Limb (tissue), 2 donors: ENCODE measurements at regions not wholly inside any gene's neighbourhood (a gene's known extent, or its start where the extent isn't known, plus 50 kb on each side); places are given as distances from the start of the nearest gene placed in this dataset.
"Not testable (repeated sequence)": the region's sequence is repeated elsewhere in the genome, so short reads cannot be mapped to it uniquely, and the experiment has no call there.

ENCODE experiments used
- DNase-seq, 2 donors: peaks; one replicate each; pipeline ENCODE4 v3.0.0-alpha.2; 2016; ENCODE audit errors: extremely low spot score in 2 of 2

- no peak for DNase-seq
Measured at GRCh38 chr1:79899914-79900313, 893.4 kb upstream of the ADGRL4 start.

GRCh38 chr1:79896140-79896539 is 889.6 kb upstream of the ADGRL4 start:
- no peak for DNase-seq

DNA sequence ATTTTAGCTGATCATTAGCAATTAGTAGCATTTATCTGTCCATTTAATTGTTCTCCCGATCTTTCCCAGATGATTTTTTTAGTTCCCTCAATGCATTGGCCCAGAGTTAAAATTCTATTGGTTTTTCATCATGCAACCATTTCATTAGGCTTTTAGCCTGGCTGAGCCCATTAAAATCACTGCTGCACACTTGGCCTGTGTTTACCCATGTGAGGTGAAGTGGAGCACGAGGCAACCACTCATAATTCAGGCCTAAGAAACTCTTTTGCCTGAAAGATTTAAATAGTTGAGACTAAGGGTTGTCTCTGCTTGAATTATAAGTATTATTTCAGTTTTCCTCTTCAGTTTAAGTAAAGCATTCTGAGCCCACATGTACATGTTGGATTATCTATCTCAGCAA is 889.0 kb upstream of the ADGRL4 start:
- DNase-seq, result no peak

GRCh38 chr1:79894129-79894528 is 887.6 kb upstream of the ADGRL4 start:
- DNase-seq, result not testable (repeated sequence)

DNA sequence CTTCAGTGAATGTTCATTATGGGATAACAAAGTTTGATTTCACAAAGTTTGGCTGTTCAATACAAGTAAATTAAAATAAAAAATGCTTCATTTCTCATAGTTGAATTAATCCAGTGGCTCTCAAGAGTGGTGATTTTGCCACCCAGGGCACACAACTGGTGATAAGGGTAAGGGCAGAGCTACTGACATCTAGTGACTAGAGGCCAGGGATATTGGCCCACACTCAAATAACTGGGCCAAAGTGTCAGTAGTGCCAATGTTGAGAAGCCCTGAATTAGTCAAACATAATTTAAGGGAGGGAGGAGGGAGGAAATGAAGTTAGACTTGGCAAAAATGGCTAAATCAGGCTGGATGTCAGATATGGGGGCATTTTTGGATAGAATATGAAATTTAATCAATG is 880.5 kb upstream of the ADGRL4 start:
- DNase-seq, result no peak

DNA sequence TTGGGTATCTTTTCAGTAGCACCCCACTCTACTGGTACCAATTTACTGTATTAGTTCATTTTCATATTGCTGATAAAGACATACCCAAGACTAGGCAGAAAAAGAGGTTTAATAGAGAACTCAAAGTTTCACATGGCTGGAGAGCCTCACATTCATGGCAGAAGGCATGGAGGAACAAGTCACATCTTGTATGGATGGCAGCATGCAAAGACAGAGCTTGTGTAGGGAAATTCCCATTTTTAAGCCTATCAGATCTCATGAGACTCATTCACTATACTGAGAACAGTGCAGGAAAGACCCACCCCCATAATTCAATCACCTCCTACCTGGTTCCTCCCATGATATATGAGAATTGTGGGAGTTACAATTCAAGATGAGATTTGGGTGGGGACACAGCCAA is 878.6 kb upstream of the ADGRL4 start:
- DNase-seq, result no peak

DNA sequence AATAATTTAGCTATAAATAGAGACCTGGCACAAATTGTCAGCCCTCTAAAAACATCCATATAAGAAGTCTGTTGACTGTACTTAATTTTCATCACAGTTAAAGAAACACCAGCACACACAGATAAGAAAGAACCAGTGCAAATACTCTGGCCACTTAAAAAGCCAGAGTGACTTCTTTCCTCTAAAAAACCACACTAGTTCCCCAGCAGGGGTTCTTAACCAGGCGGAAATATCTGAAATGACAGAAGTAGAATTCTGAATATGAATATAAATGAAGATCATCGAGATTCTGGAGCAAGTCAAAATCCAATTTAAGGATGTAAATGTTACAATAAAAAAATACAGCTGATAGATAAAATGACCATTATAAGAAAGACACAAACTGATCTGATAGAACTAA is 870.6 kb upstream of the ADGRL4 start:
- no peak for DNase-seq

DNA sequence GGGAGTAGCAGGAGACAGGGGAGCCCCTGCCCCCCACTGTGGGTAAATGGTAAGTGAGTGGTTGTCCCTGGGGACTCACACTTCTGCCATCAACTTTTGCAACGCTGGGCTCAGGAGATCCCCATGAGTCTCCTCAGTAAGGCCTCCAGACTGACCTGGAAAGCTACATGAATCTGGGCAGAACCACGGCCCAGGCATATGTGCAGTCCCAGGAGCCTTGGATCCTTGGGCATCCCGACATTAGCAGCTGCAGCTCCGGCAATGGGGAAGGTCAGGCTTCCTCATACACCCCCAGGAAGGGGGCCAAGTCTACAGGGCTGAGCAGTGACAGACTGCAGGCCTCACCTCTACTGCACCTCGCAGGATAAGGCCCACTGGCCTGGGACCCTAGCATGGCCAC is 868.7 kb upstream of the ADGRL4 start:
- DNase-seq, result no peak

DNA sequence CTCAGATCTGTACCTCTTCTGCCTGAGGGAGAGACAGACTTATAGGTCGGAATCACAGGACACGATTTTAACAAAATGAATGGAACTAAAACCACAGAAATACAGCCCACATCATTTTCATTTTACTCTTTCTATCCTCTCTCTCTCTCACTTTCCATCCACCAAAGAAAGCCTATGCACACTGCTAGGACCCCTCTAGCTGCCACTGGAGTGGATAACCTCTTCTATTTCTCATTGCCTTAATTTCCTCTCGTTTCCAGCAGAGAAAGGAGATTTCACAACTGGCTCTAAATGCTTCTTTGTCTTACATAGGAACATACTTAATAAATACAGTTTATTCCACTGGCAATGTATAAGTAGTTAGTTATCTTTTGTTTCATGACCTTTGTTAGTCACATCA is 867.8 kb upstream of the ADGRL4 start:
- no peak for DNase-seq

DNA sequence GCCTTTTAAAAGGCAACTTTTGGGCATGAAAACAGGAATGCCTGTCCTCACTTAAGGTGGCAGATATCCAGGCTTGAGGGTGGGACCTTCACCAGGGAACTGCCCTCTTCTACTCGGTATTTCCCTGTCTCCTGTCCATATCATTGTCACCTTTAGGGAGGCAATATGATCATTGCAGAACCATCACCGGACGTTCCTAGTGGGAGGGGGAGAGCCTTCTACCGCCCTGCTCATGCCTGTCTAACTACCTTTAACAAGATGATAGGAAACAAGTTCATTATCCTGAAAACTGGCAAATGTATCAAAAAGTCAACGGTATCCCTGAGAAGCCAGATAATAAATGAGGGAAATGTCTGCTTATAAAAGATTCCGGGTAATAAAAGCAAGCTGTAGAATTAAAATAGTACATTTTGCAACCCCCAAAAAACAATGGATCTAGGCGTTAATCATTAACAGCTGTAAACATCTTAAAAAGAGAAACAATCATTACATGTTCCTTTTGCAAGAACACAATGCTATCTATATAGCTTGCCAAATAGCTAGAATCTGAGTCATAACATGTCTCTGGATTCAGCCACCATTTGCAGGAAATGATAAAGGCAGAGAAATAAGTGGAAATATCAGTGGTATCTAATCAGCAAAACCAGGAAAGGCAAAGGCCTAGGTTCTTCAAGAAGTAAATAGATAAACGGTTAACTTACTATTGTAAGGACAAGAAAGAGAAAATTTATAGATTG is 852.9 kb upstream of the ADGRL4 start:
- DNase-seq, result peak in 1 of 2 donors; percentile 6

- DNase-seq, result no peak
Measured at GRCh38 chr1:79852004-79852403, 845.5 kb upstream of the ADGRL4 start.

GRCh38 chr1:79849388-79849787 is 842.9 kb upstream of the ADGRL4 start:
- DNase-seq, result no peak

DNA sequence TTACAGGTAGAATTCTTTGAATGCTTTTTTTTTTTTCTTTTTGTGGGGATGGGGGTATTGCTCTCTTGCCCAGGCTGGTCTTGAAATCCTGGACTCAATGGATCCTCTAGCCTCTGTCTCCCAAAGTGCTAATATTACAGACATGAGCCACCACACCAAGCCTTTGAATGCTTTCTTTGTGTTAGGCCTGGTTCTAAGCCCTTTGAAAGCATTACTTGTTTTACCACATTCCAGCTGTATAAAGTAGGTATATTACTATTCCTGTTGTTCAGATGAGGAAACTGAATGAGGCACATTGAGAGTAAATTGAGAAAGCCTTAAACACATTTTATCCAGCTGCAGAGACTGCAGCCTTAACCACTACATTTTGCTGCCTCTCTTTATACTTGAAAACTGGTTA is 841.8 kb upstream of the ADGRL4 start:
- no peak for DNase-seq

GRCh38 chr1:79847700-79848099 is 841.2 kb upstream of the ADGRL4 start:
- DNase-seq, result peak in 1 of 2 donors; percentile 31

DNA sequence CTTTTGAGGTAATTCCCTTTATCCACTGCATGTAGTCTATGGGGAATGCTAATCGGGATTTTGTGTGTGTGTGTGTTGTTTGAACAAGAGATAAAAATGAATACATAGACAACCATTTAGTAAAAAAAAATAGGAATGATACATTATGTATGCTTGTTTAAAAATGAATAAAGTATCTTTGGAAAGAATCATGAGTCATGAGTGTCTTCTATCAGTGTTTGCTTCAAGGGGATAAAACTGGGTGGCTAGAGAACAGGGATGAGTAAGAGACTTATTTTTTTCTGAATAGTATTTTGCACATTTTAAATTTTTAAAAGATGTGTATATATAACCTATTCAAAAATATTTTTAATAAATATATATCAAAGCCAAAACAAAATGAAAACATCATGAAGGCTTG is 839.4 kb upstream of the ADGRL4 start:
- DNase-seq, result no peak

DNA sequence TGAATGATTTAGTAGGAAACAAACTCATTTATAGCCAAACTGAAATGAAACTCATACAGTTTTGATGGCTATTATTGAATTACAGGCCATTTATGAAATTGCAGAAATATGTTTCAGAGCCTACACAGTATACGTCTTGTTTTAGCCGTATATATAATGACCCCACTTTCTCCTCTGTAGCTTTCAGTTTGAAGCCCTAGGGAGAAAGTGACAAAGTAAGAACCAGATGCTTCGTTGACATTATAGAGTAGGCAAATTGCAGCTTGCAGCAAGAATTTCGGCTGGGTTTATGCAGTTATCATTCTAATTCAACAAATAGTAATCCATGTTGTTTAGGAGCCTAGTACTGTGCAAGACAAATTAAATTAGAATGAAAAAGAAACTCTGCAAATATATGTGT is 836.3 kb upstream of the ADGRL4 start:
- DNase-seq, result no peak

GRCh38 chr1:79839882-79840281 is 833.4 kb upstream of the ADGRL4 start:
- DNase-seq, result no peak

- DNase-seq, result peak in 1 of 2 donors; percentile 20
Measured at GRCh38 chr1:79827446-79827845, 820.9 kb upstream of the ADGRL4 start.

DNA sequence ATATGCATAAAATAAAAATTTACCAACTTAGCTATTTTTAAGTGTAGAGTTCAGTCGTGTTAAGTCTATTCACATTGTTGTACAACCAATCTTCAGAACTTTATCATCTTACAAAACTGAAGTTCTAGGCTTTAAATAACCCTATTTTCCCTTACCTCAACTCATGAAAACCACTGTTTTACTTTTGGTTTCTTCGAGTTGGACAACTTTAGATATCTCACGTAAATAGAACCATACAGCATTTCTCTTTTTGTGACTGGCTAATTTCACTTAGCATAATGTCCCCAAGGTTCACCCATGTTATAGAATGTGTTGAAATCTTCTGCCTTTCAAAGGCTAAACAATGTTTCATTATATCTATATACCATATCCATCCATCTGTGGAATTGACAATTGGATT is 819.0 kb upstream of the ADGRL4 start:
- no peak for DNase-seq

DNA sequence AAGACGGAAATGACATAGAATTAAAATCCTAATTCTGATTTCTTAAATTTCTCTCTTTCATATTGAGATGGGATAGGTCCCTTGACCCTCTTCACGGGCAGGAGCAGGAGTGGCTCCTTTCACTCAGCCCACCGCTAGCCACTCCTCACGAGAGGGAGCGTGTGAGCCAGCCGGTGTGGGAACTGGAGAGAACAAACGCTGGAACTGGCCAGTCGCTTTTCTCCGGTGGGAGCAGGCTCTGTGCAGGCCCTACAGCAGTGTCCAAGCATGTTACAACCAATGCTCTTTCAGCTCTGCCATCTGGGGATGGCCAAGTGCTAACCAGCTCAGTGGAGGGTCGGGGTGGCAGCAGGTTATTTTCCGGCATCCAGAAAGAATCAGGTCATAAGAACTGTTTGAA is 815.5 kb upstream of the ADGRL4 start:
- DNase-seq, result no peak

DNA sequence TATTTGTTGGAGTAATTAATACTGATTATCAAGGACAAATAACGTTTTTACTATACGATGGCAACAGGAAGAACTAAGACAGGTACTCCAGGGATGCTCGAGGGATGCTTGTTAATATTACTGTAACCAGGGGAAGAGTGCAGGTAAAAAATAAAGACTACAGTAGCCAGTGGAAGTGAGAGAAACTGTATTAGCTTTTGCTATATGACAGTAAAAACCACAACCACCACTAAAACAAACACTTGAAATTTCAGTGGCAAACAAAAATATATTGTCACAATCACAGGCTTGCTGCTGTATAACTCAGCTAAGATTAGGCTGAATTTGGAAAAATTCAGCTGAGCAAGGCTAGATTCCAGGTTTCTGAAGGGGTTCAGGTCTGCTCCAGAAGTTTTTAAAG is 812.6 kb upstream of the ADGRL4 start:
- no peak for DNase-seq

DNA sequence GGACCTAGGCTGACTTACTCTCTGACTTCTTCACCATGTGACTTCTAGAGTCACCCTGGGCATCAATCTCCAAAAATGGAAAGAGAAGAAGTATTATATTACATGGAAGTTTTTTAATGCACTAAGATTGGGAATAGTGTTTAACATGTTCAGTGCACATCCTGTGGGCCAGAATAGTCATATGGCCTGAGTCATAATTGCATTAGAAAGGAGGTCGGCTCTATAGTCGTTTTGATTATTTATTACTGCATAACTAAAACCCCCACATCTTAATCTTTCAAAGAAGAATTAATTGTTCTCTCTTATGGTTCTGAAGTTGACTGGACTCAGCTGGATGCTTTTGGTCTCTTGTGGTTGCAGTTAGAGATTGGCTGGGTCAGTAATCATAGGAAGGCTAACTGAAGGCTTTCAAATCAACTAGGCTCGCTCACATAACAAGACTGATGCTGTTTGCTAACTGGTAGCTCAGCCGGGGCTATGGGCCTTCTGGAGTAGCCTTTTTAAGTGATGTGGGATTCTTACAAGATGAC is 810.6 kb upstream of the ADGRL4 start:
- no peak for DNase-seq

DNA sequence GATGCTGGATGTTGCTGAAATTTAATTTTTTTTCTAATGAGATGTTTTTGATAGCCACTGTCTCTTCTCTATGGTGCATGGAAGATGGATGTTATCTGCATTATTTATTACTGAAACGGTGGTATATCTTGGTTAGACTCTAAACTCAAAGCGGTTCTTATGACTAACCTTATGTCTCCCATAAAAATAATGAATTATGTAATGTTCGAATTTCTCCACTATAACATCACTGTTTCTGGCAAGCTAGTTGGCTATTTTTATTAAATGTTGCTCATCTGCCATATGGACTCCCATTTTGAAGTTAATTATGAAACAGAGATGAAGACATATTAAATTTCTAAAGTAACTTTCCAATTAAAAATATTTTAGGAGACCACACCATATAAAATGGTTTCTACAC is 808.6 kb upstream of the ADGRL4 start:
- no peak for DNase-seq

DNA sequence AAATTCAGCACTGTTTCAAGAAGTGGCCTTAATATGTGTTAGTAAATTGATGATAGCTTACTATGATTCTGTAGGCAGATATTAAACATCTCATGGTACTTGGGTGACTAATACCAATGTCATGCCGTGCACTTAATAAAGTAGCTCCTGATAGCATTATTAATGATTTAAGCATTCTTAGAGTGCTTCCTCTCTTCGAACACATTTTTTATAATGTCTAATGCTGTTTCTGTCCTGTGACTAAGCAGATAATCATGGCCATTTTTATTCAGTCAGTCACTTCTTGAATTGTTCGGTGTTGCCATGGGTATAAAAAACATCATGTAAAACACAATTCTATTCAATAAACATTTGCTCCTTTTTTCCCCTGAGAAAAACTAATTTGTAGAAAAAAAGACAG is 804.6 kb upstream of the ADGRL4 start:
- DNase-seq, result no peak
